OCI-LY3 (cell line): ENCODE measurements at regions not wholly inside any gene's neighbourhood (a gene's known extent, or its start where the extent isn't known, plus 50 kb on each side); places are given as distances from the start of the nearest gene placed in this dataset.
A peak's percentile ranks its signal among the peaks of the same experiment; 100 is the strongest.

Experiments used
- H2AFZ ChIP-seq: fragments of 200-600, 300-600 bp; shearing (Covaris generic); 2 replicates; pipeline ENCODE4 v1.6.0; 2014; ENCODE audit warnings: antibody characterized with exemption, low read depth, low read length
- H3K27ac ChIP-seq: fragments of 200-600, 300-600 bp; sonication (generic); 2 replicates; pipeline ENCODE4 v1.5.1; 2014; ENCODE audit warnings: mild to moderate bottlenecking, low read length, moderate library complexity, mixed read lengths
- H3K27me3 ChIP-seq: fragments of 200-600, 300-600 bp; sonication (generic); 2 replicates; pipeline ENCODE4 v1.6.1; 2014; ENCODE audit warnings: low read depth, low read length, mixed read lengths
- H3K36me3 ChIP-seq: fragments of 200-600, 300-600 bp; sonication (generic); replicated peaks from 2 replicates; pipeline ENCODE3; 2014; ENCODE audit warnings: low read depth, low read length, mixed read lengths
- H3K4me1 ChIP-seq: fragments of 300-600, 200-600 bp; sonication (generic); 2 replicates; pipeline ENCODE4 v1.6.1; 2014; ENCODE audit warnings: low read length, mixed read lengths
- H3K4me2 ChIP-seq: fragments of 200-600, 300-600 bp; sonication (generic); 2 replicates; pipeline ENCODE4 v1.6.1; 2014; ENCODE audit warnings: low read length, mixed read lengths
- H3K4me3 ChIP-seq: fragments of 300-600, 200-600 bp; sonication (generic); 2 replicates; pipeline ENCODE4 v1.5.1; 2014; ENCODE audit warnings: antibody characterized with exemption, mild to moderate bottlenecking, low read length, moderate library complexity
- H3K79me2 ChIP-seq: fragments of 300-600, 200-600 bp; shearing (Covaris generic); 2 replicates; pipeline ENCODE4 v1.6.1; 2014; ENCODE audit warnings: mild to moderate bottlenecking, low read length, mixed read lengths
- H3K9ac ChIP-seq: fragments of 300-600, 200-600 bp; shearing (Covaris generic); 2 replicates; pipeline ENCODE4 v1.6.0; 2014; ENCODE audit warnings: mild to moderate bottlenecking, low read length, moderate library complexity
- H3K9me3 ChIP-seq: fragments of 200-600, 300-600 bp; shearing (Covaris generic); 2 replicates; pipeline ENCODE4 v1.6.1; 2014; ENCODE audit warnings: low read length, mixed read lengths; ENCODE audit not compliant: insufficient read depth
- H4K20me1 ChIP-seq: fragments of 200-600, 300-600 bp; sonication (generic); 2 replicates; pipeline ENCODE4 v1.6.1; 2016; ENCODE audit warnings: low read length, mixed read lengths; ENCODE audit not compliant: insufficient read depth
- EZH2phosphoT487 ChIP-seq: fragments of 200-600 bp; shearing (Covaris generic); IDR thresholded peaks from 2 replicates; pipeline ENCODE4 v1.6.1; 2018; ENCODE audit warnings: antibody characterized with exemption, mixed run types, low read depth
- TF ChIP-seq, protein P1 (sequence below): fragments of 200-600, 300-600 bp; sonication (generic); IDR thresholded peaks from 2 replicates; pipeline ENCODE4 v1.5.1; 2014; ENCODE audit warnings: antibody characterized with exemption, low read length, low read depth

DNA sequence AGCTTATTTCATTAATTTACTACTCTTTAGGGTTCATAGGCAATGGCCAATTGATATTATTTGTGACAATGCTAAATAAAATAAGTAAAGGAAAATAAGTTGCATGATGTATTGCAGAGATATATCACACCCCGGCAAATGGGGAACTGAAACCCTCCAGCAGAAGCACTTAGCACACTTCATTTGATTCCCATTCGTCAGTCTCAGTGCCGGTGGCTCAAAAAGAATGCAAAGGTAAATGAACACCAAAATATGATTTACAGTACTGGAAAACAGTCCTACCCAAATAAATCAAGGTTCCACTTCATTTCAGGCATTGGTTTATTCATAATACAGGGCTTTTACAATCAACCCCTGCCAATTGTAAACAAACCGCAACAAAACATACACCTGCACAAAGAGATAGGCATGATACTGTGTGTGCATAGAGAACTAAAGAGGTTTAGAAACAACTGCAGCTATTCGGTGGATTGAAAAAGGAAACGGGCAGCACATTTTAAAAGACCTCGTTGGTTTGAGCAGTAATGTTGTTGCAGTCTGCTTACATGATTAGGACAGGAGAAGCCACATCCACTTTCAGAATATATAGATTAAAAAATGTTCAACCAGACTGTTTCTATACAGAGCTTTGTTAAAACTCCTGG lies 1019.2 kb downstream of the TTLL7 start:
- Histone ChIP-seq H3K27me3 (no peaks in the 10 kb centered on the region; the same call in 1 of the 2 replicates), H3K4me3 (peak overlapping the region; percentile 65), H2AFZ (no peak overlapping the region), H4K20me1 (no peaks in the 10 kb centered on the region), H3K4me2 (peak overlapping the region; percentile 87), H3K36me3 (no peaks in the 10 kb centered on the region), H3K79me2 (no peaks in the 10 kb centered on the region), H3K9ac (no peak overlapping the region; the same call in 1 of the 2 replicates), H3K4me1 (peaks cover 15% of the 10 kb centered on the region), H3K27ac (no peak overlapping the region), H3K9me3 (no peaks in the 10 kb centered on the region)
- TF ChIP-seq EZH2phosphoT487, result no peak

DNA sequence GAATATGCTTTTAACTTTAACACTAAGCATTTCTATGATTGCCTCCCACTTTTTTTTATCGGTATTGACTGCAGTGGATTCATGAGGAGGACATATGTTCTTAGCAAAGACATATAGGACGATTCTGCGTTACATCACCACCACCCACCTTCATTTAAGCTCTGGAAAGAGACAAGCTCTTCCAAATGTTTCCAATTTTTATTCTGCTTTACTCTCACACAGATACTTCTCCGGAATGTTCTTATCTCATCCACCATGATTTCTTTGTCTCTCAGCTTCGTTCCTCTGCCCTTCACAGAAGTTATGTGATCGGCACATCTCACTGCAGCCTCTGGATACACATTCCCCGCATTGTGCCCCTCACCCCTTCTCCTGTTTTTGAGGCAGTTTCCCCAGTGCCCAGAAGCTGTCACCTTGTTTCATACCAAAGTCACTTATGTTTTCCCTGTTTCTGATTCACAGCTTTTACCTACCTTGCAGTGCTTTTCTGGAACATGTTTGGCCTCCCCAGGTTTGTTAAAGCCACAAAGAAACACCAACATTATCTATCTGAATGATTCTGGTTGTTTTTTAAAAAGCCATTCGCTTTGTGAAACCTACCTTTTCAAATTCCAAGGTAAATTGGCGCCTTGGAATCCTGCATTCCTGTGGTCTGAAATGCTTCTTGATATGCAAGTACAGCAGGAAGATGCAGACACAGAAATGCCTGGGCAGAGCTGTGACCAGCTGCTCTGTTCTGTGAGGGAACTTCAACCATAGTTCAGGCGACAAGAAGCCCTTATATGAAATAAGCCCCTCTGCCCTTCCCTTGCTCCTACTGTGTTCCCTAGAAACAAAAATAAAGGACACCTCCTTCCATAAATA lies 1020.2 kb downstream of the TTLL7 start:
- no peaks in the 10 kb centered on the region for H3K36me3 ChIP-seq
- H3K9ac ChIP-seq, result no peak overlapping the region
- peak overlapping the region; percentile 87 for H3K4me2 ChIP-seq
- no peak overlapping the region for H3K4me3 ChIP-seq
- peaks cover 15% of the 10 kb centered on the region for H3K4me1 ChIP-seq
- H2AFZ ChIP-seq, result no peak overlapping the region
- no peaks in the 10 kb centered on the region for H3K79me2 ChIP-seq
- no peaks in the 10 kb centered on the region for H4K20me1 ChIP-seq
- no peaks in the 10 kb centered on the region for H3K9me3 ChIP-seq
- no peak overlapping the region for H3K27ac ChIP-seq
- TF ChIP-seq, protein P1, sequence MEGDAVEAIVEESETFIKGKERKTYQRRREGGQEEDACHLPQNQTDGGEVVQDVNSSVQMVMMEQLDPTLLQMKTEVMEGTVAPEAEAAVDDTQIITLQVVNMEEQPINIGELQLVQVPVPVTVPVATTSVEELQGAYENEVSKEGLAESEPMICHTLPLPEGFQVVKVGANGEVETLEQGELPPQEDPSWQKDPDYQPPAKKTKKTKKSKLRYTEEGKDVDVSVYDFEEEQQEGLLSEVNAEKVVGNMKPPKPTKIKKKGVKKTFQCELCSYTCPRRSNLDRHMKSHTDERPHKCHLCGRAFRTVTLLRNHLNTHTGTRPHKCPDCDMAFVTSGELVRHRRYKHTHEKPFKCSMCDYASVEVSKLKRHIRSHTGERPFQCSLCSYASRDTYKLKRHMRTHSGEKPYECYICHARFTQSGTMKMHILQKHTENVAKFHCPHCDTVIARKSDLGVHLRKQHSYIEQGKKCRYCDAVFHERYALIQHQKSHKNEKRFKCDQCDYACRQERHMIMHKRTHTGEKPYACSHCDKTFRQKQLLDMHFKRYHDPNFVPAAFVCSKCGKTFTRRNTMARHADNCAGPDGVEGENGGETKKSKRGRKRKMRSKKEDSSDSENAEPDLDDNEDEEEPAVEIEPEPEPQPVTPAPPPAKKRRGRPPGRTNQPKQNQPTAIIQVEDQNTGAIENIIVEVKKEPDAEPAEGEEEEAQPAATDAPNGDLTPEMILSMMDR, result no peak
- TF ChIP-seq EZH2phosphoT487, result no peak
- no peaks in the 10 kb centered on the region; the same call in 1 of the 2 replicates for H3K27me3 ChIP-seq

GRCh38 chr1:82972841-82973553 lies 1025.9 kb downstream of the TTLL7 start:
- H3K4me2 ChIP-seq, result no peak overlapping the region
- no peak for TF ChIP-seq EZH2phosphoT487
- TF ChIP-seq, protein P1, result no peak
- no peak overlapping the region for H3K4me3 ChIP-seq
- H4K20me1 ChIP-seq, result no peaks in the 10 kb centered on the region
- no peak overlapping the region for H2AFZ ChIP-seq
- H3K27ac ChIP-seq, result no peak overlapping the region
- no peaks in the 10 kb centered on the region for H3K9me3 ChIP-seq
- H3K27me3 ChIP-seq, result no peaks in the 10 kb centered on the region
- H3K9ac ChIP-seq, result no peak overlapping the region
- peaks cover 12% of the 10 kb centered on the region for H3K4me1 ChIP-seq
- H3K36me3 ChIP-seq, result no peaks in the 10 kb centered on the region
- H3K79me2 ChIP-seq, result no peaks in the 10 kb centered on the region

DNA sequence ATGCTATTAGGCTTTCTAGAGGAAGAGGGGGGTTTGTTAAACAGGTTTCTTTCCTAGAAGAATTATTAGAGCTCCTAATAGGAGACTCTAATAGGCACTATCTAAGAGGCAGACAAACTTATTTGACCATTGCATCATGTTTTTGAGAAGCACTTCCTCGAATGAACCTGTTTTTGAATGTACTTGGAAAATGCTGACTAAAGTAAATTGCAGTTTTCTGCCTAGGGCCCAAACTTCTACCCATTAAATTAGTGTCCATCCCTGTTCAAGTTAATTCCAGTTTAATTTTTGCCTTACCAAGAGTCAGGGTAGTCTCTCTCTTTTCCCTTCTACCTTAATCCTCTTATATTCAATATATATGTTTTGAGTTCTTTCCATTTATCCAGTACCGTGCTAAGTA lies 1029.6 kb downstream of the TTLL7 start:
- H3K4me3 ChIP-seq, result no peak overlapping the region
- no peak overlapping the region for H3K9ac ChIP-seq
- H3K79me2 ChIP-seq, result no peaks in the 10 kb centered on the region
- no peak overlapping the region for H2AFZ ChIP-seq
- H3K4me1 ChIP-seq, result peaks cover 12% of the 10 kb centered on the region
- H3K27ac ChIP-seq, result no peak overlapping the region
- no peaks in the 10 kb centered on the region for H4K20me1 ChIP-seq
- H3K9me3 ChIP-seq, result no peaks in the 10 kb centered on the region
- no peaks in the 10 kb centered on the region for H3K36me3 ChIP-seq
- H3K4me2 ChIP-seq, result no peak overlapping the region
- no peak for TF ChIP-seq EZH2phosphoT487
- TF ChIP-seq, protein P1, result no peak
- H3K27me3 ChIP-seq, result no peaks in the 10 kb centered on the region
